ENCODE measurements at regions not wholly inside any gene's neighbourhood (a gene's known extent, or its start where the extent isn't known, plus 50 kb on each side); places are given as distances from the start of the nearest gene placed in this dataset.

- no peaks in the 10 kb centered on the region for H3K36me3 ChIP-seq (ENCODE audit: control insufficient read depth in 2 of 2, extremely low read depth in 1 of 2, insufficient read depth in 2 of 2, low read length in 2 of 2)
- H4K20me1 ChIP-seq (ENCODE audit: control insufficient read depth, extremely low read depth, insufficient read depth, low read length) = no peaks in the 10 kb centered on the region
- FAIRE-seq (no peak), DNase-seq (ENCODE audit: low read depth, low spot score) (no peak)
- H3K9me1 ChIP-seq (ENCODE audit: control insufficient read depth, extremely low read depth, insufficient read depth, low read length) = no peaks in the 10 kb centered on the region
- TF ChIP-seq CTCF (optimal IDR thresholded peaks at IDR 0.05 in 1 of 3, IDR thresholded peaks at IDR 0.05 in 1 of 3, conservative IDR thresholded peaks at IDR 0.05 in 1 of 3; ENCODE audit: extremely low read depth in 1 of 3, insufficient read depth in 2 of 3, low read length in 3 of 3) = no peak
- TF ChIP-seq EZH2 (IDR thresholded peaks at IDR 0.05; ENCODE audit: low read length) = no peak
- no peaks in the 10 kb centered on the region for H3K9me3 ChIP-seq (ENCODE audit: control insufficient read depth, low read depth, low read length)
- H3K79me2 ChIP-seq (ENCODE audit: control insufficient read depth, insufficient read depth, low read length) = no peaks in the 10 kb centered on the region
- dilution Hi-C loops (cut with MboI; ENCODE audit: extremely low pct_ligation_motif_present, low sequenced_read_pairs) = no loop called here
- H3K4me1 ChIP-seq (ENCODE audit: control insufficient read depth, extremely low read depth, insufficient read depth, low read length) = no peaks in the 10 kb centered on the region
- H2AFZ ChIP-seq (ENCODE audit: control insufficient read depth, low read length) = no peak overlapping the region
- H3K9ac ChIP-seq (ENCODE audit: control insufficient read depth, extremely low read depth, insufficient read depth, low read length) = no peak overlapping the region
- H3K4me2 ChIP-seq (ENCODE audit: control insufficient read depth, extremely low read depth, insufficient read depth, low read depth, low read length) = no peak overlapping the region
- H3K27me3 ChIP-seq (ENCODE audit: control insufficient read depth, extremely low read depth, insufficient read depth, low read length) = no peaks in the 10 kb centered on the region
- H3K27ac ChIP-seq (ENCODE audit: control insufficient read depth, insufficient read depth, low read length) = no peak overlapping the region
- H3K4me3 ChIP-seq (ENCODE audit: control insufficient read depth in 2 of 3, extremely low read depth in 1 of 3, insufficient read depth in 2 of 3, low read depth in 1 of 3, low read length in 3 of 3) = no peak overlapping the region
Measured at GRCh38 chr3:159911664-159912037, 77.0 kb upstream of the IL12A start.

- dilution Hi-C loops (cut with MboI; ENCODE audit: extremely low pct_ligation_motif_present, low sequenced_read_pairs) = no loop called here
- no peaks in the 10 kb centered on the region for H3K36me3 ChIP-seq (ENCODE audit: control insufficient read depth in 2 of 2, extremely low read depth in 1 of 2, insufficient read depth in 2 of 2, low read length in 2 of 2)
Measured at GRCh38 chr3:159913712-159914414, 74.8 kb upstream of the IL12A start.

More at GRCh38 chr3:159913712-159914414, 74.8 kb upstream of the IL12A start:
- Histone ChIP-seq H2AFZ (ENCODE audit: control insufficient read depth, low read length) (no peak overlapping the region), H3K4me2 (ENCODE audit: control insufficient read depth, extremely low read depth, insufficient read depth, low read depth, low read length) (no peak overlapping the region), H3K4me1 (ENCODE audit: control insufficient read depth, extremely low read depth, insufficient read depth, low read length) (no peaks in the 10 kb centered on the region), H3K9ac (ENCODE audit: control insufficient read depth, extremely low read depth, insufficient read depth, low read length) (no peak overlapping the region), H3K27me3 (ENCODE audit: control insufficient read depth, extremely low read depth, insufficient read depth, low read length) (no peaks in the 10 kb centered on the region), H4K20me1 (ENCODE audit: control insufficient read depth, extremely low read depth, insufficient read depth, low read length) (no peaks in the 10 kb centered on the region), H3K9me3 (ENCODE audit: control insufficient read depth, low read depth, low read length) (no peaks in the 10 kb centered on the region), H3K4me3 (ENCODE audit: control insufficient read depth in 2 of 3, extremely low read depth in 1 of 3, insufficient read depth in 2 of 3, low read depth in 1 of 3, low read length in 3 of 3) (no peak overlapping the region), H3K9me1 (ENCODE audit: control insufficient read depth, extremely low read depth, insufficient read depth, low read length) (no peaks in the 10 kb centered on the region), H3K79me2 (ENCODE audit: control insufficient read depth, insufficient read depth, low read length) (no peaks in the 10 kb centered on the region), H3K27ac (ENCODE audit: control insufficient read depth, insufficient read depth, low read length) (no peak overlapping the region)
- DNase-seq (ENCODE audit: low read depth, low spot score) (no peak), FAIRE-seq (no peak)
- no peak for TF ChIP-seq EZH2 (IDR thresholded peaks at IDR 0.05; ENCODE audit: low read length)
- no peak for TF ChIP-seq CTCF (optimal IDR thresholded peaks at IDR 0.05 in 1 of 3, IDR thresholded peaks at IDR 0.05 in 1 of 3, conservative IDR thresholded peaks at IDR 0.05 in 1 of 3; ENCODE audit: extremely low read depth in 1 of 3, insufficient read depth in 2 of 3, low read length in 3 of 3)
